GM12864 (cell line): ENCODE measurements at regions not wholly inside any gene's neighbourhood (a gene's known extent, or its start where the extent isn't known, plus 50 kb on each side); places are given as distances from the start of the nearest gene placed in this dataset.

Experiments used
- DNase-seq: peaks from one replicate; pipeline ENCODE4 v3.0.0-alpha.2; 2011; ENCODE audit warnings: low read depth
- H3K4me3 ChIP-seq: 2 replicates; pipeline ENCODE4 v1.5.1; 2011; ENCODE audit warnings: mild to moderate bottlenecking, low read depth, low read length, control low read depth
- CTCF ChIP-seq: IDR thresholded peaks from 2 replicates; pipeline ENCODE4 v1.5.1; 2011; ENCODE audit warnings: low read depth, mild to moderate bottlenecking, moderate library complexity, low read length, control low read depth, inconsistent platforms; ENCODE audit errors: missing control alignments

GRCh38 chr6:21907291-21907690 lies 313.7 kb downstream of the SOX4 start:
- no peak overlapping the region for H3K4me3 ChIP-seq
- TF ChIP-seq CTCF = no peak
- no peak for DNase-seq

- TF ChIP-seq CTCF = no peak
- no peak overlapping the region for H3K4me3 ChIP-seq
- DNase-seq = no peak
Observed at GRCh38 chr6:21908161-21908848, 314.8 kb downstream of the SOX4 start.

- TF ChIP-seq CTCF = no peak
- H3K4me3 ChIP-seq = no peak overlapping the region
- no peak for DNase-seq
Observed at GRCh38 chr6:21909321-21909720, 315.8 kb downstream of the SOX4 start.

- no peak overlapping the region for H3K4me3 ChIP-seq
- DNase-seq = no peak
- TF ChIP-seq CTCF = no peak
Observed at GRCh38 chr6:21911208-21911607, 317.7 kb downstream of the SOX4 start.

- no peak for TF ChIP-seq CTCF
- no peak overlapping the region for H3K4me3 ChIP-seq
Observed at GRCh38 chr6:21912151-21912832, 318.7 kb downstream of the SOX4 start.

GRCh38 chr6:21914121-21914973 lies 320.8 kb downstream of the SOX4 start:
- DNase-seq = no peak
- no peak for TF ChIP-seq CTCF
- no peak overlapping the region for H3K4me3 ChIP-seq

More at GRCh38 chr6:21912151-21912832, 318.7 kb downstream of the SOX4 start:
- DNase-seq = no peak
